Spleen (tissue), 7 donors: ENCODE measurements at regions not wholly inside any gene's neighbourhood (a gene's known extent, or its start where the extent isn't known, plus 50 kb on each side); places are given as distances from the start of the nearest gene placed in this dataset.

ENCODE experiments used
- POLR2AphosphoS5 ChIP-seq, 3 donors: sonication (generic); formaldehyde crosslinking; IDR thresholded peaks; one replicate each; pipeline ENCODE4 v1.5.1; 2017; ENCODE audit warnings: antibody characterized with exemption in 3 of 3
- TF ChIP-seq, protein P1 (sequence below), 11 experiments: fragments of 200-600 bp in 7 of 11; fragments of 450-650 bp in 4 of 11; sonication (generic) in 4 of 11; IDR thresholded peaks in 8 of 11; conservative IDR thresholded peaks in 3 of 11; 1 replicate in 7 of 11; 2 replicates in 4 of 11; pipeline versions ENCODE4 v1.4.0 to v1.8.0; 2016 to 2021; ENCODE audit warnings: antibody characterized with exemption in 11 of 11, inconsistent platforms in 4 of 11, mild to moderate bottlenecking in 1 of 11
- donor health status: DM: no; HTN: no; CAD: no; lungs with moderate emphysema.
- donor health status: DM: no; HTN: no; CAD: no.
- donor health status: DM: no; HTN: no; CAD: no.

DNA sequence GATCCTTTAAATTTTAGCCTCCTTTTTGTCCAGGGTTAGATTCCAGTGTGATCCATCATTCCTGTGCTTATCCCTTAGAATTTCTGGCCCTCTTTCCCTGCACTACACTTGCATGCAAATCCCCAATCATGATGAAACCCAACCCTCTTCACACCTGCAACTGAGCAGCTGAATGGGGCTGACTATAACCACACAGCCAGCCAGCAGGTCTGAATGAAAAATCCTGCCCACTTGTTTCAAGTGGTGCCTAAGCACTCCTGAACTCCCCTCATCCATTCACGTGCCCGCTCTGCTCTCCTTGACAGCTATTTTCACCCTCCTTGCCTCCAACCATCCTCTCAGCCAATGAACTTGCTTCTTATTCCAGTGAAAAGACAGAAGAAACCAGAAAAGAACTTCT, 80.5 kb upstream of the AFF3 start:
- no peak for TF ChIP-seq POLR2AphosphoS5 (IDR thresholded peaks at IDR 0.05)
- TF ChIP-seq, protein P1, sequence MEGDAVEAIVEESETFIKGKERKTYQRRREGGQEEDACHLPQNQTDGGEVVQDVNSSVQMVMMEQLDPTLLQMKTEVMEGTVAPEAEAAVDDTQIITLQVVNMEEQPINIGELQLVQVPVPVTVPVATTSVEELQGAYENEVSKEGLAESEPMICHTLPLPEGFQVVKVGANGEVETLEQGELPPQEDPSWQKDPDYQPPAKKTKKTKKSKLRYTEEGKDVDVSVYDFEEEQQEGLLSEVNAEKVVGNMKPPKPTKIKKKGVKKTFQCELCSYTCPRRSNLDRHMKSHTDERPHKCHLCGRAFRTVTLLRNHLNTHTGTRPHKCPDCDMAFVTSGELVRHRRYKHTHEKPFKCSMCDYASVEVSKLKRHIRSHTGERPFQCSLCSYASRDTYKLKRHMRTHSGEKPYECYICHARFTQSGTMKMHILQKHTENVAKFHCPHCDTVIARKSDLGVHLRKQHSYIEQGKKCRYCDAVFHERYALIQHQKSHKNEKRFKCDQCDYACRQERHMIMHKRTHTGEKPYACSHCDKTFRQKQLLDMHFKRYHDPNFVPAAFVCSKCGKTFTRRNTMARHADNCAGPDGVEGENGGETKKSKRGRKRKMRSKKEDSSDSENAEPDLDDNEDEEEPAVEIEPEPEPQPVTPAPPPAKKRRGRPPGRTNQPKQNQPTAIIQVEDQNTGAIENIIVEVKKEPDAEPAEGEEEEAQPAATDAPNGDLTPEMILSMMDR (IDR thresholded peaks at IDR 0.05 in 8 of 11, conservative IDR thresholded peaks at IDR 0.05 in 3 of 11), result no peak
